Activated naive CD8-positive, alpha-beta T cell (primary cell): ENCODE measurements at regions not wholly inside any gene's neighbourhood (a gene's known extent, or its start where the extent isn't known, plus 50 kb on each side); places are given as distances from the start of the nearest gene placed in this dataset.

Experiments
- H3K27ac Mint-ChIP-seq: one replicate; pipeline ENCODE4 v1.8.0; 2021; ENCODE audit warnings: mixed read lengths
- H3K27me3 Mint-ChIP-seq: one replicate; pipeline ENCODE4 v1.8.0; 2021; ENCODE audit warnings: mixed read lengths
- H3K36me3 Mint-ChIP-seq: one replicate; pipeline ENCODE4 v1.8.0; 2021; ENCODE audit warnings: mixed read lengths
- H3K4me1 Mint-ChIP-seq: one replicate; pipeline ENCODE4 v1.8.0; 2021; ENCODE audit warnings: low read depth, mixed read lengths
- H3K4me3 Mint-ChIP-seq: one replicate; pipeline ENCODE4 v1.8.0; 2021; ENCODE audit warnings: mild to moderate bottlenecking, mixed read lengths
- H3K9me3 Mint-ChIP-seq: one replicate; pipeline ENCODE4 v1.8.0; 2021; ENCODE audit warnings: low read depth, mixed read lengths

DNA sequence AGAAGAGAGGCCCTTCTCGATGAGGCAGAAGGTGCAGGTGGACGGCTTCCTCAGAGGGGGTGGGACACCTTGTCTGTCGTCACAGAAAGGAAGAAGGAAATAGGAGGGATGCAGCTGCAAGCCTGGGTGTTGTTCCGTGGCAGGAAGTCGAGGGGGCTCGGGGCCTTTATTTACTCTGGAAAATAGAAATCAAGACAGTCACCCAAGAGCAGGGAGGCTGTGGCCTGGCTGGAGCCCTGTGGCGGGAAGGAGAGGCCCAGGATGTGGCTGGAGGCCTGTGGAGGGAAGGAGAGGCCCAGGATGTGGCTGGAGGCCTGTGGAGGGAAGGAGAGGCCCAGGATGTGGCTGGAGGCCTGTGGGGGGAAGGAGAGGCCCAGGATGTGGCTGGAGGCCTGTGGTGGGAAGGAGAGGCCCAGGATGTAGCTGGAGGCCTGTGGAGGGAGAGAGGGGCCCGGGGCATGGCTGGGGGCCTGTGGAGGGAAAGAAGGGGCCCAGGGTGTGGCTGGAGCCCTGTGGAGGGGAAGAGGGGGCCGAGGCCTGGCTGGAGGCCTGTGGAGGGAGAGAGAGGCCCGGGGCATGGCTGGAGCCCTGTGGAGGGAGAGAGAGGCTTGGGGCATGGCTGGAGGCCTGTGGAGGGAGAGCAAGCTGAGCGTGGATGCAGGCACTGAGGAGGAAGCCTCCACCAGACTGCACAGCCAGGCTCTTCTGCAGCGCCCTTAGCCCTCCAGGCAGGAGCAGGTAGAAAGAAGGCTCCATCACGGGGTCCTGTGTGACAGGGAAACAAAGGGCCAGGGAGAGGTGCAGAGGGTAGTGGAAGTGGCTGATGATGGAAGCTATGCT lies 97.3 kb upstream of the SFMBT2 start:
- Mint-ChIP-seq H3K4me3 (peak overlapping the region; percentile 44), H3K27me3 (no peaks in the 10 kb centered on the region), H3K4me1 (peaks cover 42% of the 10 kb centered on the region), H3K27ac (peak overlapping the region; percentile 87), H3K9me3 (peaks cover 4% of the 10 kb centered on the region), H3K36me3 (peaks cover 5% of the 10 kb centered on the region)

DNA sequence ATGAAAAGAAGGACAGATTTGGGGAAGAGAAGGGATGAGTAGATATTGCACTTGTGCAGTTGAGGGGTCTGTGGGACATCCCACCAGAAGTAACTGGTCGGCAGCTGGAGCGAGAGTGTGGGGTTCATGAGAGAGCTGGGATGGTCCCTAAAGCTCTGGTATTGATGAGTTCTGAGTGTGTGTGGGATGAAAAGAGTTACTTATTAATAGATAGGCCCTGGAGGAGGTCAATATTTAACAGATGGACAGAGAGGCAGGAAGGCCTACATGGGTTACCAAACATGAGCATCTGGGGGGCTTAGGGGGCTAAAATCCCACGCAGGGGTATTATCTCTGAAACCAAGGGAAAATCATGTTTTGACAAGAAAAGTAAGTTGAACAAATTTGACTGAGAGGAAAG lies 95.7 kb upstream of the SFMBT2 start:
- no peaks in the 10 kb centered on the region for H3K27me3 Mint-ChIP-seq
- peaks cover 38% of the 10 kb centered on the region for H3K4me1 Mint-ChIP-seq
- peaks cover 4% of the 10 kb centered on the region for H3K9me3 Mint-ChIP-seq
- peak overlapping the region; percentile 41 for H3K27ac Mint-ChIP-seq
- H3K4me3 Mint-ChIP-seq: no peak overlapping the region
- peaks cover 5% of the 10 kb centered on the region for H3K36me3 Mint-ChIP-seq

DNA sequence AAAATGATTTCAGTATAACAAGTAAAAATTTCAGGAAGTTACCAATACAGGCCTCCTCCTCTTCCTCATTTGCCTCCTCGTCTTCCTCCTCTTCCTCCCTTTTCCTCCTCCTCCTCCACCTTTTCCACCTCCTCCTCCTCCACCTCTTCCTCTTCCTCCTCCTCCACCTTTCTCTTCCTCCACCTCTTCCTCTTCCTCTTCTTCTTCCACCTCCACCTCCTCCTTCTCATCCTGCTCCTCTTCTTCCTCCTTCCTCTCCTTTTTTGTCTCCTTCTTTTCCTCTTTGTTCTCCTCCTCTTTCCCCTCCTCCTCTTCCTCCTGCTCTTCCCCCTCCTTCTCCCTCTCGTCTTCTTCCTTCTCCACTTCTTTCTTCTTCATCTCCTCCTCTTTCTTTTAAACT lies 94.4 kb upstream of the SFMBT2 start:
- Mint-ChIP-seq H3K36me3 (peaks cover 5% of the 10 kb centered on the region), H3K27ac (no peak overlapping the region), H3K4me3 (no peak overlapping the region), H3K9me3 (no peaks in the 10 kb centered on the region), H3K27me3 (no peaks in the 10 kb centered on the region), H3K4me1 (peaks cover 41% of the 10 kb centered on the region)

DNA sequence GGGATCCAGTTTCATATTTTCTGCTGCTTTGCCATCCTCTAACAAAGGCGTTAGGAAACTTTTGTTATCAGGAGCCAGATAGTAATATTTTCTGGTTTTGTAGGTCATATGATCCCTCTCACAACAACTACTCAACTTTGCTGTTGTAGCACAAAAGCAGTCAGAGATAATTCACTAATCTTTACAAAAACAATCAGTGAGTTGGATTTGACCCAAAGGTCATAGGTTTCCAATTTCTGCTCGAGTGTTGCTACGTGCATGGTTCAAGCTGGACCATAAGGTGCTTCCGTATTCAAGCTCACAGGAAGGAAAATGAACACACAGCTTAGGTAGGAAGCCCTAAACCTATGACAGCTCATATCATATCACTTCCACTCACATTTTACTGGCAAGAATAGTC lies 92.4 kb upstream of the SFMBT2 start:
- H3K4me1 Mint-ChIP-seq: peaks cover 35% of the 10 kb centered on the region
- no peaks in the 10 kb centered on the region for H3K27me3 Mint-ChIP-seq

DNA sequence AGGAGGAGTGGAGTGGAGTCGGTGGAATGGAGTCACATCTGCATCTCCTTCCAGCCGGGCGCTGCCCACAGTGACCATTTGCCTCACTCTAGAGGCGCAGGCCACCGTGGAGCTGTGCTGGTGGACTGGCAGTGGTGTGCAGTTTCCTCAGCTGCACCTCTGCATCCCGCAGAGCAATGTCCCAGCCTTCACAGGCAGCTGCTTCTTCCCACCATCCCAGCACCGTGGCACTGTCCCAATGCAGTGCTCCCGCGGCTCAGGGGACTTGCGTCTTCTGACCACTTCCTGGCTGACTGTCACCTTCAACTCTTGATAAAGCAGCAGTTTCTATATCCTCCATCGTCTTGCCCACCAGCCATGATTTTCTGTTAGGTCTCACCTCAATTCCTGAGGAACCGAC lies 90.3 kb upstream of the SFMBT2 start:
- H3K4me3 Mint-ChIP-seq: no peak overlapping the region
- peak overlapping the region; percentile 51 for H3K27ac Mint-ChIP-seq
- no peaks in the 10 kb centered on the region for H3K9me3 Mint-ChIP-seq
- no peaks in the 10 kb centered on the region for H3K36me3 Mint-ChIP-seq
- peaks cover 27% of the 10 kb centered on the region for H3K4me1 Mint-ChIP-seq
- no peaks in the 10 kb centered on the region for H3K27me3 Mint-ChIP-seq

More for the DNA sequence above, 92.4 kb upstream of the SFMBT2 start:
- Mint-ChIP-seq H3K36me3 (no peaks in the 10 kb centered on the region), H3K9me3 (no peaks in the 10 kb centered on the region), H3K4me3 (no peak overlapping the region), H3K27ac (no peak overlapping the region)

DNA sequence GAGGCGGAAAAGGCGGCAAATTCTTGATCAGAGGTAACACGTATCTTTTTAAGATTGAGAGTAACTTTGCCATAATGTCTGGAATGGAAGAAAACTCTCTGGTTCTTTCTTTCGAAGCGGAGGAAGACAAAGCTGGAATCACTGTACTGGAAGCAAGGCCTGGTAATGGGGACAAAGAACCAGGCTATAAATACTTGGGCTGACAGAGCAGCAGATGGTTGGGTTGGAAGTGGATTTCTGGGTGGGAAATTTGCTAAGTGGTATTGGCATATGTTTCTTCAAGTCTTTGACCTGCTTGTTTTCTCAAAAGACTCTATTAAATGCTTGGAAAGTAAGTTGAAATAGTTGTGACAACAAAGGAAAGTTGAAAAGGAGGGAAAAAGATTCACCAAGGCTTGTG lies 87.3 kb upstream of the SFMBT2 start:
- Mint-ChIP-seq H3K4me3 (no peak overlapping the region), H3K27ac (no peak overlapping the region), H3K36me3 (no peaks in the 10 kb centered on the region), H3K9me3 (no peaks in the 10 kb centered on the region), H3K27me3 (no peaks in the 10 kb centered on the region), H3K4me1 (peaks cover 27% of the 10 kb centered on the region)

DNA sequence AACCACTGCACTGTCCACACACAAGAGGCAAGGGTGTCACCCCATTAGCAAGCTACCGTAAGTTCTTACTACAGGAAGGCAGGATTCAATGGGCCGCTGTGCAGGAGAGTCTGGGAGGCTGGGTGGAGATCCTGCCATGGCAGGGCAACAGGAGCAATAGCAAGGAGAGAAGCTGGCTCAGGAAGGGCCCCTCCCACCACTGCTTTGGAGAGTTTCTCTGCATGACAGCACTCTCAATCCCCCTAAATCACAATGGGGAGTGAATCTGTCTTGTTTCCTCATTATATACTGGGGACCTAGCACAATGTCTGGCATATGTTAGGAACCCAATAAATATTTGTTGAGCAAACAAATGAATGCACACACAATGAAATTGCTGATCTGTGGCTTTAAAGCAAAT lies 83.2 kb upstream of the SFMBT2 start:
- Mint-ChIP-seq H3K4me3 (no peak overlapping the region), H3K4me1 (peaks cover 49% of the 10 kb centered on the region), H3K36me3 (peaks cover 2% of the 10 kb centered on the region), H3K27ac (no peak overlapping the region), H3K27me3 (no peaks in the 10 kb centered on the region), H3K9me3 (peaks cover 4% of the 10 kb centered on the region)

DNA sequence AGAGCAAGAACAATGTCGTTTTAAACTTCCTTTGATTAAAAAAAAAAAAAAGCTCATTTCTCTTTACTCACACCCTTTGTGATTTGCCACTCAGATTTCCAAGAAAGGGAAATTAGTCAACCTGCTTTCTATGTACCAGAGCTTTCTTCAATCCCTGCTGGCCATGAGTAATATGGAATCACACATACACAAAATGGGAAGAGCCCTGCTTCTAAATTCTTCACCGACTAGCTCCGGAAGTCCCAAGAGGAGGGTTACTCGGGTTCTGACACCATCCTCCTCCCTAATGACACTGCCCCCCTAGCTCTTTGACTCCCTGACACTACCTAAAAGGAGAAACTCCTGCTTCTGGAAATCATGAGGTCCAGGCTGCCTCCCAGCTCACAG lies 81.8 kb upstream of the SFMBT2 start:
- peaks cover 59% of the 10 kb centered on the region for H3K4me1 Mint-ChIP-seq
- H3K4me3 Mint-ChIP-seq: no peak overlapping the region

DNA sequence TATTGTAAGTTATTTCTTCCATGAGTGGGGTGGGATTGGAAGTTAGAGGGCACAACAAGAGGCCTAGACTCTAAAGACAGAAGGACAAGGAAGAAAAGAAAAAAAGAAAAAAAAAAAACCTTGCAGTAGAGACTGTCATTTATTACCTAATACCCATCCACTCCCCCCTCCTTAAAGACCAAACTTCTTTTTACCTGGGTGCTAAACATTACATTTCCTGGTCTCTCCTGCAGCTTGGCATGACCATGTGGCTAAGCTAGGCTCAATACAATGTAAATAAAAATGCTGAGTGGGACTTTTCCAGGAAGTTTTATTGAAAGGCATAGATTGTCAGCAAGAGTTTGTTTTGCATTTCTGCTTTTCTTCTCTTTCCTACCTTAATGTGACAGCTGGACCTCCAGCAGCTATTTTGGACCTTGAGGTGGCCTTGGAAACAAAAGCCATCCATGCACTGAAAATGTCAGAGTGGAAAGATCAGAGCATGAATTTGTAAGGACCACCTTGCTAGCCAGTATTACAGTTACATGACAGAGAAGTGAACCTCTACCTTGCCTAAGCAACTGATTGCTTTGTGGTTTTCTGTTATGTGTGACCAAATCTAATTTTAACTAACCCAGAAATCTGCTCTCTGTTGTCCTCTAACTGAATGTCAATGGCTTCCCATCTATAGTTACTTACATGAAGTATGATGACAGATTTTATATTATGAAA lies 81.3 kb upstream of the SFMBT2 start:
- Mint-ChIP-seq H3K36me3 (peaks cover 2% of the 10 kb centered on the region), H3K4me1 (peaks cover 58% of the 10 kb centered on the region), H3K27me3 (no peaks in the 10 kb centered on the region), H3K27ac (peak overlapping the region; percentile 11), H3K4me3 (no peak overlapping the region), H3K9me3 (peaks cover 4% of the 10 kb centered on the region)

More for the DNA sequence above, 81.8 kb upstream of the SFMBT2 start:
- no peaks in the 10 kb centered on the region for H3K27me3 Mint-ChIP-seq
- H3K9me3 Mint-ChIP-seq: peaks cover 4% of the 10 kb centered on the region
- H3K36me3 Mint-ChIP-seq: peaks cover 2% of the 10 kb centered on the region
- H3K27ac Mint-ChIP-seq: peak overlapping the region; percentile 31

DNA sequence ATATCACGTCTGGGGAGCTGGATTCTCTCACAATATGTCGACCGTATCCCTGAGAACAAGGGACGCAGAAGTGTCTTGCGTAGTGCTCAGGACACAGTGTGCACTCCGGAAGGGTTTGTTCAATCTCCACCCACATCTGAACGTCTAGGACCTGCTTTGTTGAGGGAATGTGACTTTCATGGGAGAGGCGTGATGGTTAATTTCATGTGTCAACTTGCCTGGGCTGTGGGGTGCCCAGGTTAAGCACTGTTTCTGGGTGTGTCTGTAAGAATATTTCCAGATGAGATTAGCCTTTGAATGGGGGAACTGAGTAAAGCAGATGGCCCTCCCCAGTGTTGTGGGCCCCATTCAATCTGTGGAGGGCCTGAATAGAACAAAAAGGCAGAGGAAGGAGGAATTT lies 80.4 kb upstream of the SFMBT2 start:
- H3K27me3 Mint-ChIP-seq: no peaks in the 10 kb centered on the region
- H3K4me1 Mint-ChIP-seq: peaks cover 60% of the 10 kb centered on the region
- no peak overlapping the region for H3K27ac Mint-ChIP-seq
- no peak overlapping the region for H3K4me3 Mint-ChIP-seq
- H3K9me3 Mint-ChIP-seq: peaks cover 4% of the 10 kb centered on the region
- H3K36me3 Mint-ChIP-seq: peaks cover 2% of the 10 kb centered on the region

DNA sequence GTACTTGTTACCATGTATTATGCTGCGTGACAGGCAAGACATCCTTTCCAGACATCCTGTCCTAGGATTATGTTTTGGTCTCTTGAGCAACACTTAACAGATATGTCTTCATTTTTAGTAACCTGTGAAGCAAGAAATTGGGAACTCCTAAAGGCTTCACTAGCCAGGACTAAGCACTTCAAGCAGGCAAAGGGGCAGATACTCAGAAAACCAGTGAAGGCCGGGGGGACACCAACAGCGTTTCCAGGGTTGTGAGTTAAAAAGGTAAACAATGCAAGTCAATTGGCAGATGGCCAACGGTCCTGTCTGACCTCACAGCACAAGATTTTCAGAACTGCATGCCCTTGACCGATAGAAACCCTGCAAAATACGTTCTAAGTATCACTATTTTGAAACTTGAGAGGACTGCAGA lies 77.6 kb upstream of the SFMBT2 start:
- Mint-ChIP-seq H3K4me3 (no peak overlapping the region), H3K9me3 (peaks cover 9% of the 10 kb centered on the region), H3K27ac (no peak overlapping the region), H3K36me3 (peaks cover 5% of the 10 kb centered on the region), H3K27me3 (no peaks in the 10 kb centered on the region), H3K4me1 (peaks cover 82% of the 10 kb centered on the region)

DNA sequence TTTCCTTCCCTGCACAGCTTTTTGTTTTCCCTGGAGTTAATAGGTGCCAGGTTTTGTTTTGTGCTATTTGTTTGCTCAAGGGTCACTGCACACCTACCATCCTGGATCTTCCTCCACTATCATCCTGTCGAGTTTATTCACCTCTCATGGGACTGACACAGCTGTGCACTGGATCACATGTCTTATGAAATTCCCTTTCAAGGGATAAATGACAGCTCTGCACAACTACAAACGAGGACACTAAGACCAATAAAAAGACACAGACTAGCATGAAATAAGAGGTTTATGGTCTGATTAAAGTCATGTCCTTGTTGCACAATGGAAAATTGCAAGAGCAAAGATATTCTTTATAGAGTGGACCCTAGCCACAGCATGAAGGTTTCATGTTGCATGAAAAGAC lies 76.7 kb upstream of the SFMBT2 start:
- H3K36me3 Mint-ChIP-seq: peaks cover 5% of the 10 kb centered on the region
- H3K27me3 Mint-ChIP-seq: no peaks in the 10 kb centered on the region
- peaks cover 83% of the 10 kb centered on the region for H3K4me1 Mint-ChIP-seq
- peaks cover 9% of the 10 kb centered on the region for H3K9me3 Mint-ChIP-seq
- H3K4me3 Mint-ChIP-seq: no peak overlapping the region
- no peak overlapping the region for H3K27ac Mint-ChIP-seq

DNA sequence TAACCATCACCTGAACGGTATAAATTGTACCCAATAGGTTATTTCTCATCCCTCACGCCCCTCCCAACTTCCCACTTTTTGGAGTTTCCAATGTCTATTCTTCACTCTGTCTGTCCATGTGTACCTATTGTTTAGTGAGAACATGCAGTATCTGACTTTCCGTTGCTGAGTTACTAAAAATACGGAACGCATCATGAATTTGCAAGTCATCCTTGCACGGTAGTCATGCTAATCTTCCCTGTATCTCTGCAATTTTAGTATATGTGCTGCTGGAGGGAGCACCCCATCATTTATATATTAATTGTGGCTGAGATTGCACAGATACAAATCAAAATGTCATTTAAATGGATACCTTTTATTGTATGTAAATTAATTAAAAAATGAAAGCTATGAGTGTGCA lies 75.7 kb upstream of the SFMBT2 start:
- Mint-ChIP-seq H3K27me3 (no peaks in the 10 kb centered on the region), H3K4me3 (no peak overlapping the region), H3K4me1 (peaks cover 83% of the 10 kb centered on the region), H3K36me3 (peaks cover 5% of the 10 kb centered on the region), H3K27ac (peak overlapping the region; percentile 0), H3K9me3 (peaks cover 9% of the 10 kb centered on the region)

DNA sequence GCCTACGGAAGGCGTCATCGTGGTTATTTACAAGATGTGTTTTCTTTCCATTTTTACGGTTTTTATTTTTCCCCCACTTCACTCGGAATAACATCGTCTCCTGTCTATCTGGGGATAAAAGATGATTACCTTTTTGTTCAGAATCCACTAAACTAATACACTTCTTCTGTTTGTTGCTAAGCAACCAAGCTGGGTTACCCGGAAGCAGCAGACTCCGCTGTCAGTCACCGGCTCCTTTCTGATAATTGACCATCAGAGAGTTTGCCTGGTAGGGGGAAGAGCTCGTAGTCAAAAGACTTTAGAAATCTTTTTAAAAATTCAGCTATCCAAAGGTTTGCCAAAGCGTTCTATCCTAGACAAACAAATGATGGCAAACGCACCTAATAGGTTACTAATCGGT lies 75.0 kb upstream of the SFMBT2 start:
- Mint-ChIP-seq H3K27ac (peak overlapping the region; percentile 34), H3K4me1 (peaks cover 83% of the 10 kb centered on the region), H3K36me3 (peaks cover 3% of the 10 kb centered on the region), H3K27me3 (no peaks in the 10 kb centered on the region), H3K4me3 (no peak overlapping the region), H3K9me3 (peaks cover 5% of the 10 kb centered on the region)

DNA sequence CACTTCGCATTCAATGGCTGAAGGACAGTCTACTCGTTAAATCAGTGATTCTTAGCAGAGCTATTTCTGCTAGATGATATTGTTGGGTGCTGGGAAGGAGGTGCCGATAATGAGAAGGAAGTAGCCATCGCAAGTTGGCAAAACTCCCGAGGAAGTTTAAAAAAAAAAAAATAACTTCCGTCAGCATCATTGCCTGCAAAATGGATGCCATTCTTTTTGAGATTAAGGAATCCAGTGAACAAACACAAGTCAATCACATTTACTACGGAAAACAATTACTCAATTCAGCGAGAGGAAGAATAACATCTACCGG lies 74.4 kb upstream of the SFMBT2 start:
- Mint-ChIP-seq H3K27me3 (no peaks in the 10 kb centered on the region), H3K36me3 (peaks cover 3% of the 10 kb centered on the region), H3K27ac (peak overlapping the region; percentile 80), H3K9me3 (peaks cover 5% of the 10 kb centered on the region), H3K4me3 (peak overlapping the region; percentile 79), H3K4me1 (peaks cover 86% of the 10 kb centered on the region)
